H9 (cell line): ENCODE measurements at regions not wholly inside any gene's neighbourhood (a gene's known extent, or its start where the extent isn't known, plus 50 kb on each side); places are given as distances from the start of the nearest gene placed in this dataset.
"Not testable (repeated sequence)": the region's sequence is repeated elsewhere in the genome, so short reads cannot be mapped to it uniquely, and the experiment has no call there.

Source experiments
- DNase-seq: peaks from one replicate; pipeline ENCODE4 v3.0.0-alpha.2; 2017
- H2AFZ ChIP-seq: one replicate; pipeline ENCODE4 v1.6.1; 2013; ENCODE audit warnings: mild to moderate bottlenecking, low read length, control low read depth, moderate library complexity
- H2AK5ac ChIP-seq: 2 replicates; pipeline ENCODE4 v1.6.1; 2013; ENCODE audit warnings: low read length, control low read depth, mixed read lengths; ENCODE audit not compliant: insufficient read length
- H2BK120ac ChIP-seq: one replicate; pipeline ENCODE4 v1.6.1; 2013; ENCODE audit warnings: low read depth, mild to moderate bottlenecking, low read length, control low read depth, inconsistent platforms; ENCODE audit not compliant: poor library complexity, severe bottlenecking
- H2BK12ac ChIP-seq: 2 replicates; pipeline ENCODE4 v1.6.1; 2013; ENCODE audit warnings: low read length, control low read depth, mixed read lengths, low read depth; ENCODE audit not compliant: insufficient read length
- H2BK15ac ChIP-seq: 2 replicates; pipeline ENCODE4 v1.6.1; 2013; ENCODE audit warnings: low read depth, low read length, control low read depth
- H2BK20ac ChIP-seq: one replicate; pipeline ENCODE4 v1.6.1; 2013; ENCODE audit warnings: low read depth, mild to moderate bottlenecking, low read length, control low read depth, inconsistent platforms; ENCODE audit not compliant: poor library complexity, severe bottlenecking
- H2BK5ac ChIP-seq: 2 replicates; pipeline ENCODE4 v1.6.1; 2013; ENCODE audit warnings: low read length, control low read depth, mixed read lengths; ENCODE audit not compliant: insufficient read length
- H3K14ac ChIP-seq: 2 replicates; pipeline ENCODE4 v1.6.1; 2013; ENCODE audit warnings: low read length, control low read depth; ENCODE audit not compliant: insufficient read depth
- H3K18ac ChIP-seq: 2 replicates; pipeline ENCODE4 v1.6.1; 2013; ENCODE audit warnings: low read depth, mild to moderate bottlenecking, mixed read lengths, low read length, control low read depth; ENCODE audit not compliant: insufficient read length
- H3K23ac ChIP-seq: 2 replicates; pipeline ENCODE4 v1.6.1; 2013; ENCODE audit warnings: low read length, control low read depth, mixed read lengths, low read depth; ENCODE audit not compliant: insufficient read length
- H3K23me2 ChIP-seq: 2 replicates; pipeline ENCODE4 v1.6.1; 2013; ENCODE audit warnings: low read depth, mild to moderate bottlenecking, mixed read lengths, low read length, control low read depth; ENCODE audit not compliant: insufficient read length, poor library complexity, severe bottlenecking
- H3K27ac ChIP-seq: 2 replicates; pipeline ENCODE4 v1.5.1; 2013; ENCODE audit warnings: low read length, control low read depth, mixed read lengths, low read depth; ENCODE audit not compliant: insufficient read length
- H3K27me3 ChIP-seq: 2 replicates; pipeline ENCODE4 v1.6.1; 2013; ENCODE audit warnings: low read length, control low read depth, inconsistent platforms; ENCODE audit not compliant: insufficient read depth
- H3K4ac ChIP-seq: 2 replicates; pipeline ENCODE4 v1.6.1; 2013; ENCODE audit warnings: low read depth, mild to moderate bottlenecking, control low read depth, inconsistent platforms, low read length, moderate library complexity
- H3K4me1 ChIP-seq: 2 replicates; pipeline ENCODE4 v1.6.1; 2013; ENCODE audit warnings: low read length, control low read depth, inconsistent platforms; ENCODE audit not compliant: insufficient read depth
- H3K4me2 ChIP-seq: 2 replicates; pipeline ENCODE4 v1.6.1; 2013; ENCODE audit warnings: low read length, control low read depth, mixed read lengths; ENCODE audit not compliant: insufficient read length, insufficient read depth
- H3K56ac ChIP-seq: 2 replicates; pipeline ENCODE4 v1.6.1; 2013; ENCODE audit warnings: low read depth, mild to moderate bottlenecking, mixed read lengths, low read length, control low read depth; ENCODE audit not compliant: insufficient read length
- H3K79me1 ChIP-seq: 2 replicates; pipeline ENCODE4 v1.6.1; 2013; ENCODE audit warnings: low read depth, mild to moderate bottlenecking, moderate library complexity, low read length, control low read depth, inconsistent platforms; ENCODE audit not compliant: insufficient read depth, poor library complexity, severe bottlenecking
- H3K79me2 ChIP-seq: 2 replicates; pipeline ENCODE4 v1.6.1; 2013; ENCODE audit warnings: low read length, control low read depth, inconsistent platforms; ENCODE audit not compliant: insufficient read depth
- H3K9ac ChIP-seq: 2 replicates; pipeline ENCODE4 v1.6.1; 2013; ENCODE audit warnings: low read length, control low read depth, mixed read lengths; ENCODE audit not compliant: insufficient read length; ENCODE audit errors: extremely low read depth
- H3K9me3 ChIP-seq: one replicate; pipeline ENCODE4 v1.6.1; 2013; ENCODE audit warnings: low read depth, low read length, inconsistent platforms; ENCODE audit not compliant: control insufficient read depth
- H3T11ph ChIP-seq: one replicate; pipeline ENCODE4 v1.6.1; 2013; ENCODE audit warnings: mild to moderate bottlenecking, low read length, control low read depth, inconsistent platforms
- H4K20me1 ChIP-seq: one replicate; pipeline ENCODE4 v1.6.1; 2013; ENCODE audit not compliant: control insufficient read depth, insufficient read length, insufficient read depth
- H4K5ac ChIP-seq: 2 replicates; pipeline ENCODE4 v1.6.1; 2013; ENCODE audit warnings: low read depth, mild to moderate bottlenecking, mixed read lengths, low read length, control low read depth; ENCODE audit not compliant: insufficient read length
- H4K8ac ChIP-seq: replicated peaks from 2 replicates; pipeline ENCODE4 v1.6.1; 2013; ENCODE audit warnings: low read length, control low read depth, mixed read lengths, low read depth; ENCODE audit not compliant: insufficient read length
- H4K91ac ChIP-seq: 2 replicates; pipeline ENCODE4 v1.6.1; 2013; ENCODE audit warnings: low read depth, mild to moderate bottlenecking, moderate library complexity, mixed read lengths, low read length, control low read depth; ENCODE audit not compliant: insufficient read length
- H3K27ac Mint-ChIP-seq, 3 experiments: 2 replicates in 2 of 3; 3 replicates in 1 of 3; pipeline ENCODE4 v1.8.0; 2020 to 2021; ENCODE audit warnings: mixed read lengths in 3 of 3, mild to moderate bottlenecking in 1 of 3, moderate library complexity in 1 of 3
- H3K27me3 Mint-ChIP-seq: 2 replicates; pipeline ENCODE4 v1.8.0; 2021; ENCODE audit warnings: low read depth, mild to moderate bottlenecking, moderate library complexity, mixed read lengths
- H3K36me3 Mint-ChIP-seq, 3 experiments: 2 replicates in 2 of 3; 3 replicates in 1 of 3; pipeline ENCODE4 v1.8.0; 2020 to 2021; ENCODE audit warnings: low read depth in 3 of 3, mixed read lengths in 3 of 3; ENCODE audit not compliant: insufficient read depth in 1 of 3
- H3K4me1 Mint-ChIP-seq, 2 experiments: 2 replicates each; pipeline ENCODE4 v1.8.0; 2020; ENCODE audit warnings: mixed read lengths in 2 of 2
- H3K4me3 Mint-ChIP-seq, 2 experiments: 2 replicates in 1 of 2; 3 replicates in 1 of 2; pipeline ENCODE4 v1.8.0; 2020 to 2021; ENCODE audit warnings: mild to moderate bottlenecking in 2 of 2, mixed read lengths in 2 of 2, moderate library complexity in 1 of 2
- H3K9me3 Mint-ChIP-seq, 2 experiments: 2 replicates in 1 of 2; 3 replicates in 1 of 2; pipeline ENCODE4 v1.8.0; 2020; ENCODE audit warnings: mild to moderate bottlenecking in 2 of 2, mixed read lengths in 2 of 2, moderate library complexity in 1 of 2
- WGBS: extraction: QIAGEN DNeasy Blood & Tissue Kit; methylation state at CpG from one replicate; pipeline ENCODE4 v1.1.7; 2013; ENCODE audit warnings: missing lambda C conversion rate, low lambda C conversion rate, mixed read lengths; ENCODE audit not compliant: insufficient read length; ENCODE audit errors: extremely low coverage; 5-methylcytosine and 5-hydroxymethylcytosine counted together

DNA sequence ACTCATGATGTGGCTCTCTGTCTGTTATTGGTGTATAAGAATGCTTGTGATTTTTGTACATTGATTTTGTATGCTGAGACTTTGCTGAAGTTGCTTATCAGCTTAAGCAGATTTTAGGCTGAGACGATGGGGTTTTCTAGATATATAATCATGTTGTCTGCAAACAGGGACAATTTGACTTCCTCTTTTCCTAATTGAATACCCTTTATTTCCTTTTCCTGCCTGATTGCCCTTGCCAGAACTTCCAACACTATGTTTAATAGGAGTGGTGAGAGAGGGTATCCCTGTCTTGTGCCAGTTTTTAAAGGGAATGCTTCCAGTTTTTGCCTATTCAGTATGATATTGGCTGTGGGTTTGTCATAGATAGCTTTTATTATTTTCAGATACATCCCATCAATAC is 5271.3 kb upstream of the TPTE start:
- H2AK5ac ChIP-seq, H4K91ac ChIP-seq, H3T11ph ChIP-seq, H3K79me2 ChIP-seq, H3K56ac ChIP-seq, H2AFZ ChIP-seq, H3K27ac ChIP-seq, H3K4me2 ChIP-seq, H4K20me1 ChIP-seq, H3K23me2 ChIP-seq, H3K9ac ChIP-seq, H4K8ac ChIP-seq, H3K14ac ChIP-seq, H3K27ac Mint-ChIP-seq, H3K27me3 ChIP-seq, H4K5ac ChIP-seq, H3K4me1 Mint-ChIP-seq, H3K79me1 ChIP-seq, H2BK12ac ChIP-seq, H3K4me3 Mint-ChIP-seq, H2BK20ac ChIP-seq, H2BK15ac ChIP-seq, H2BK5ac ChIP-seq, DNase-seq, H2BK120ac ChIP-seq, H3K4ac ChIP-seq, H3K4me1 ChIP-seq, H3K23ac ChIP-seq, H3K18ac ChIP-seq: not testable (repeated sequence)
- peaks cover 90 to 93% of the 10 kb centered on the region in 2 experiments for H3K9me3 Mint-ChIP-seq
- no CpG with 5 or more reads among the region's 1 CpG for WGBS
- H3K9me3 ChIP-seq, result peaks cover 47% of the 10 kb centered on the region
- H3K27me3 Mint-ChIP-seq, result peaks cover 10% of the 10 kb centered on the region
- peaks cover 16 to 64% (median 35%) of the 10 kb centered on the region in 3 experiments; a peak in 6 of 7 replicates for H3K36me3 Mint-ChIP-seq

DNA sequence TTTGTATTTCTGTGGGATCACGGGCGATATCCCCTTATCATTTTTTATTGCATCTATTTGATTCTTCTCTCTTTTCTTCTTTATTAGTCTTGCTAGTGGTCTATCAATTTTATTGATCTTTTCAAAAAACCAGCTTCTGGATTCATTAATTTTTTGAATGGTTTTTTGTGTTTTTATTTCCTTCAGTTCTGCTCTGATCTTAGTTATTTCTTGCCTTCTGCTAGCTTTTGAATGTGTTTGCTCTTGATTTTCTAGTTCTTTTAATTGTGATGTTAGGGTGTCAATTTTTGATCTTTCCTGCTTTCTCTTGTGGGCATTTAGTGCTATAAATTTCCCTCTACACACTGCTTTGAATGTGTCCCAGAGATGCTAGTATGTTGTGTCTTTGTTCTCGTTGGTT is 5270.2 kb upstream of the TPTE start:
- H3K36me3 Mint-ChIP-seq, result peaks cover 16 to 59% (median 34%) of the 10 kb centered on the region in 3 experiments; a peak in 6 of 7 replicates
- H2AFZ ChIP-seq, H4K20me1 ChIP-seq, H2BK12ac ChIP-seq, H4K91ac ChIP-seq, H4K5ac ChIP-seq, H3K79me1 ChIP-seq, H3K4me2 ChIP-seq, H3K23me2 ChIP-seq, H3T11ph ChIP-seq, DNase-seq, H3K23ac ChIP-seq, H3K4me1 Mint-ChIP-seq, H4K8ac ChIP-seq, H3K56ac ChIP-seq, H2AK5ac ChIP-seq, H3K18ac ChIP-seq, H3K27me3 ChIP-seq, H3K27ac ChIP-seq, H3K14ac ChIP-seq, H2BK20ac ChIP-seq, H3K79me2 ChIP-seq, H2BK5ac ChIP-seq, H3K27ac Mint-ChIP-seq, H3K4me1 ChIP-seq, H2BK15ac ChIP-seq, H3K9ac ChIP-seq, H2BK120ac ChIP-seq, H3K4me3 Mint-ChIP-seq, H3K4ac ChIP-seq: not testable (repeated sequence)
- H3K9me3 ChIP-seq, result peaks cover 40% of the 10 kb centered on the region
- H3K27me3 Mint-ChIP-seq, result peaks cover 10% of the 10 kb centered on the region
- no CpG with 5 or more reads among the region's 3 CpGs for WGBS
- H3K9me3 Mint-ChIP-seq, result peaks cover 80 to 82% of the 10 kb centered on the region in 2 experiments
